ENCODE measurements at regions not wholly inside any gene's neighbourhood (a gene's known extent, or its start where the extent isn't known, plus 50 kb on each side); places are given as distances from the start of the nearest gene placed in this dataset.

DNA sequence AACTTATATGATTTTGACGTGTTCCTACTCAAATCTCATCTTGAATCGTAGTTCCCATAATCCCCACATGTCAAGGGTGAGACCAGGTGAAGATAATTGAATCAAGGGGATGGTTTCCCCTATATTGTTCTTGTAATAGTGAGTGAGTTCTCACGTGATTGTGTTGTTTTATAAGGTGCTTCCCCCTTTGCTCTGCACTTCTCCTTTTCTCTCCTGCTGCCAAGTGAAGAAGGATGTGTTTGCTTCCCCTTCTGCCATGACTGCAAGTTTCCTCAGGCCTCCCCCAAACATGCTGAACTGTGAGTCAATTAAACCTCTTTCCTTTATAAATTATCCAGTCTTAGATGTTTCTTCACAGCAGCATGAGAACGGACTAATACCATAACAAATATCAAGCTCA, 83.2 kb downstream of the MANEA start:
- DNase-seq: no peak
- Mint-ChIP-seq H3K4me1 (no peaks in the 10 kb centered on the region), H3K36me3 (no peaks in the 10 kb centered on the region), H3K27ac (no peak overlapping the region), H3K27me3 (no peaks in the 10 kb centered on the region), H3K9me3 (ENCODE audit: low read depth) (no peaks in the 10 kb centered on the region), H3K4me3 (no peak overlapping the region)
- CTCF ChIA-PET: no interaction called here
- ATAC-seq: no peak

DNA sequence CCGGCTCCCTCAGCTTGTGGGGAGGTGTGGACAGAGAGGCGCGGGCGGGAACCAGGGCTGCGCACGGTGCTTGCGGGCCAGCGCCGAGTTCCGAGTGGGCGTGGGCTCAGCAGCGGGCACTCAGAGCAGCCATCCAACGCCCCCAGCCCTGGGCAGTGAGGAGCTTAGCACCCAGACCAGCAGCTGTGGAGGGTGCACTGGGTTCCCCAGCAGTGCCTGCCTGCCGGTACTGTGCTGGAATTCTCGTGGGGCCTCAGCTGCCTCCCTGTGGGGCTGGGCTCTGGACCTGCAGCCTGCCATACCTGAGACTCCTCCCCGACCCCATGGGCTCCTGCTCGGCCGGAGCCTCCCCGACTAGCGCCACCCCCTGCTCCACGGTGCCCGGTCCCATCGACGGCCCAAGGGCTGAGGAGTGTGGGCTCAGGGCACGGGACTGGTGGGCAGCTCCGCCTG, 92.7 kb downstream of the MANEA start:
- no peak overlapping the region for H3K4me3 Mint-ChIP-seq
- CTCF ChIA-PET: no interaction called here
- ATAC-seq (no peak), DNase-seq (no peak)
- H3K9me3 Mint-ChIP-seq (ENCODE audit: low read depth): no peaks in the 10 kb centered on the region
- no peaks in the 10 kb centered on the region for H3K36me3 Mint-ChIP-seq
- peaks cover 3% of the 10 kb centered on the region for H3K27me3 Mint-ChIP-seq
- H3K27ac Mint-ChIP-seq: no peak overlapping the region
- no peaks in the 10 kb centered on the region for H3K4me1 Mint-ChIP-seq

DNA sequence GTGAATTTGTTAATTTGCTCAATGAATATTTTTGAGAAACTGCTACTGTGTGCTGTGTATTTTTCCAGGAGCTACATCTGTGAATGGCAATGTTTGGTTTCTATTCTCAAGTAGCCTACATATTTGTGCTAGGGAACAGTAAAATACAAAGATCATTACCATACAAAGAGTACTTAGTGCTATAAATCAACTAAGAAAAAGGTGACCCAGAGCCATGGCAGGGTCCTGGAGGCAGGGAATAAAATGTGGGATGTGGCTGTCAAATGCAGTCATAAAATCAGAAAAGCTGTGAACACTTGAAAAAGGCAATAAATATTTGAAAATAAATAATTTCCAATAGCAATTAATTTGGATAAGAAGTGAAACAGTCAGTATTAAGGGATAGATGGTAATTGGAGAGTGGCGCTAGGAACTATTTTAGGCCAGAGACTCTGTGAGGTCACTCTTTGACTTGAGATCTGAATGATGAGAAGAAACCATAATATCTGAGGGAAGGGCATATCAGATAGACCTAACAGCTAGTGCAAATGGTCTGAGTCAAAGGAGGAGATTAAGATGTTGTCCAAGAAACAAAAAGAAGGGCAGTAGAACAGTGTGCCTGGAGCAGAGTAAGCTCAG, 98.8 kb downstream of the MANEA start:
- CTCF ChIA-PET: no interaction called here
- Mint-ChIP-seq H3K36me3 (no peaks in the 10 kb centered on the region), H3K9me3 (ENCODE audit: low read depth) (no peaks in the 10 kb centered on the region), H3K27me3 (peaks cover 3% of the 10 kb centered on the region), H3K27ac (no peak overlapping the region), H3K4me1 (no peaks in the 10 kb centered on the region), H3K4me3 (no peak overlapping the region)
- ATAC-seq: no peak
- no peak for DNase-seq

DNA sequence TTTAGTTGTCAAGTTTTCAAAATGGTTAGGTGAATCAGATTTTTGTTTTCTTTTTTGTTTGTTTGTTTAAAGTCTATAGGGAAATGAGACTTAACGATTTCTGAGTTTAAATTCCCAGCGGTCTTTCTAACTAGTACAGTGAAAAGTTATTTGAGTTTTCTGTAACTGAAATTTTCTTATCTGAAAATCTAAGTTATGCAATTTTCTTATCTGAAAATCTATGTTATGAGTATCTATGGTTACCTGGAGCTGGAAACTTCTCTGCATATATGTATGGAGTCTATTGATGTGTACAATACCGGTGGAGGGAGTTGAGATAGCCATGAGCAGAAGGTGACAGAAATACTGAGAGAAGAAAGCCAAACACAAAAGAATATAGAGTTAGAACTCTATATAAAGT, 102.6 kb downstream of the MANEA start:
- DNase-seq: no peak

DNA sequence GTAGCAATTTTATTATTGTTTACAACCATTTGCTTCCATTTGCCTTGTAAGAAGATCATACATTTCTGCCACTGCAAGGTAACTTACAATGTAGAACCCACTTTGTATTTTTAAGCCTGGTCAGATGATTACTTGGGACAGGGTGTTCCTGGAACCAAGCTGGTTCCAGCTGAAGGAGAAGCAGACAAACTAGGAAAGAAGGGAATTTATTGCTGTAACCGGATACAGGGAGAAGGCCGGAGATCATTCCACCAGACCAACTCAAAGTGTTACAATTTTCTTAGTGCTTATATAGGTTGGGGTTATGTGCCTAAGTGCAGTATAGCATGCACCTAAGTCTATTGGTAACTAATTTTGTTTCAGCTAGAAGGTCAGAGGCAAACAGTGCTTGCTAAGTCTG, 104.4 kb downstream of the MANEA start:
- Mint-ChIP-seq H3K27ac (no peak overlapping the region), H3K4me1 (no peaks in the 10 kb centered on the region), H3K9me3 (ENCODE audit: low read depth) (no peaks in the 10 kb centered on the region), H3K27me3 (no peaks in the 10 kb centered on the region), H3K4me3 (no peak overlapping the region), H3K36me3 (no peaks in the 10 kb centered on the region)
- CTCF ChIA-PET: no interaction called here
- ATAC-seq: no peak
- DNase-seq: no peak

More for the DNA sequence above, 102.6 kb downstream of the MANEA start:
- H3K4me1 Mint-ChIP-seq: no peaks in the 10 kb centered on the region
- no peak overlapping the region for H3K4me3 Mint-ChIP-seq
- CTCF ChIA-PET: no interaction called here
- no peaks in the 10 kb centered on the region for H3K9me3 Mint-ChIP-seq (ENCODE audit: low read depth)
- no peak overlapping the region for H3K27ac Mint-ChIP-seq
- H3K27me3 Mint-ChIP-seq: no peaks in the 10 kb centered on the region
- no peak for ATAC-seq
- no peaks in the 10 kb centered on the region for H3K36me3 Mint-ChIP-seq

DNA sequence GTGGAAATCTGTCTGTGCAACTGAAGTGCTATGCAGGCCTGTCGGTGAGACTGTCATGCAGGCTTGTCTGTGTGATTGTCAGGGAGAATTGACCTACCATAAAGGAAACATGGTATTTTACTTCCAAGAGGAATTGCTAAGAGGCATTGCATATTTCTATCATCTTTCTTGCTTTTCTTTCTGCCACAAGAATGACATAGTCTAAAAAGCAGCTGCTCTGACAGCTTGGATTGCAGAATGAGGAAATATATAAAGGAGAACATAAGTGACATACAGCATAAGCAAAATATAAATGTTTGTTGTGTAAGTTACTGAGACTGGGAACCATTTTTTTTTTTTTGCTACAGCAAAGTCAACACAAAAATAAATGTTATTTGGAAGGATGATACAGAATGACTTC, 105.1 kb downstream of the MANEA start:
- Mint-ChIP-seq H3K27ac (no peak overlapping the region), H3K4me3 (no peak overlapping the region), H3K27me3 (no peaks in the 10 kb centered on the region), H3K4me1 (no peaks in the 10 kb centered on the region), H3K36me3 (no peaks in the 10 kb centered on the region), H3K9me3 (ENCODE audit: low read depth) (no peaks in the 10 kb centered on the region)
- DNase-seq (no peak), ATAC-seq (no peak)
- CTCF ChIA-PET: no interaction called here

DNA sequence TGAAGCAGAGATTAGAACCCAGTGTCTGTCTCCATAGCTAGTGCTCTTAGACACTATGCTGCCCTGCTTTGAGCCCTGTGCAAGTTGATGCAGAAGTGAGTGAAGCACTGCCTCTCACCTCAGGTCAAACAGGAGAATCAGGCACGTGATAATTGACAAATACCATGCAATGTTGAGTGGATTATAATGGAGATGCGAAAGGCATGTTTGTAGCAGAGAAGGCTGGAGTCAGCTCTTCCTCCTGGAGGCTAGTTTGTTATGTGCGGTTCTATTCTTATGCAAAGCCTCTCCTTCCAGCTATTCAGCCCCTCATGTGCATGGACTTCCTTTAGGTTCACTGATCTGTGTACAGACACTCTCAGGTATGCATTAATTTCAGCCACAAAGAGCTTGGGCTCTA, 108.5 kb downstream of the MANEA start:
- Mint-ChIP-seq H3K27me3 (no peaks in the 10 kb centered on the region), H3K27ac (no peak overlapping the region), H3K9me3 (ENCODE audit: low read depth) (no peaks in the 10 kb centered on the region), H3K4me1 (no peaks in the 10 kb centered on the region), H3K4me3 (no peak overlapping the region), H3K36me3 (no peaks in the 10 kb centered on the region)
- DNase-seq (no peak), ATAC-seq (no peak)
- CTCF ChIA-PET: no interaction called here

DNA sequence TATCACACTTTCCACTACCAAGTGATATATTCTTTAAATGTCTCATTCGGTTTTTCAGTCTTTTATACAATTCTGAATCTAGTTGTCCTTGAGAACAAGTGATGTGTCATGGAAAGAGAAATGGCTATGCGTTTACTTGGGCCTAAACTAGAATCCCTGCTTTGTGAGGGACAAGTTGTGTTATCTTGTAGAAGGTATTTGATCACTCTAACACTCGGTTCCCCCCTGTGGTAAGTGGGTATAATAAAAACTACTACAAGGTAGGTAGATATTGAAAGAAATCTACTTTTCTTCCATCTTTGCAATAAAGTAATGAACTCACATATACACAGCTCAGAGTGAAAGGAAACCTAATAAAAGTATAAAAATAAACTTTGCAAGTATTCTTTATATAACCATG, 108.9 kb downstream of the MANEA start:
- H3K4me3 Mint-ChIP-seq: no peak overlapping the region
- H3K27me3 Mint-ChIP-seq: no peaks in the 10 kb centered on the region

DNA sequence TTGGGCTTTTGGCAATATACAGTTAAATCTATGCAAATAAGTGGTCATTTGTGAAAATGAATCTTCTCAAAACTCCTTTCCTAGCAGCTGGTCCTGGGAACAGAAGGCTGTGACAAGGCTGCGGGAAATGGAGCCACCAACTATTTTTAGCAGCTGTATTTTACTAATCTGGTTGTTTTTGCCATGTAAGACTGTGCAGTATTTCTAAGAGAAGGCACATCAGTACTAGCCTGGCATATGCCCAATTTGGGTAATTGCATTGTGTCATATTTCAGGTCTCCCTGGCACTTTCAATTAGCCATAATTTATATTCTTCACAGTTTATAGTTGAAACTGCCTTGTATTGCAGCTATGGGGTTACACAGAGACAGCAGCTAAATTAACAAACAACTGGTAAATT, 109.6 kb downstream of the MANEA start:
- H3K27ac Mint-ChIP-seq: no peak overlapping the region
- CTCF ChIA-PET: no interaction called here
- H3K9me3 Mint-ChIP-seq (ENCODE audit: low read depth): no peaks in the 10 kb centered on the region
- no peaks in the 10 kb centered on the region for H3K4me1 Mint-ChIP-seq
- no peak for ATAC-seq
- H3K27me3 Mint-ChIP-seq: no peaks in the 10 kb centered on the region
- H3K4me3 Mint-ChIP-seq: no peak overlapping the region
- no peak for DNase-seq
- no peaks in the 10 kb centered on the region for H3K36me3 Mint-ChIP-seq

More for the DNA sequence above, 108.9 kb downstream of the MANEA start:
- H3K36me3 Mint-ChIP-seq: no peaks in the 10 kb centered on the region
- CTCF ChIA-PET: no interaction called here
- H3K9me3 Mint-ChIP-seq (ENCODE audit: low read depth): no peaks in the 10 kb centered on the region
- no peak overlapping the region for H3K27ac Mint-ChIP-seq
- DNase-seq (no peak), ATAC-seq (no peak)
- H3K4me1 Mint-ChIP-seq: no peaks in the 10 kb centered on the region

DNA sequence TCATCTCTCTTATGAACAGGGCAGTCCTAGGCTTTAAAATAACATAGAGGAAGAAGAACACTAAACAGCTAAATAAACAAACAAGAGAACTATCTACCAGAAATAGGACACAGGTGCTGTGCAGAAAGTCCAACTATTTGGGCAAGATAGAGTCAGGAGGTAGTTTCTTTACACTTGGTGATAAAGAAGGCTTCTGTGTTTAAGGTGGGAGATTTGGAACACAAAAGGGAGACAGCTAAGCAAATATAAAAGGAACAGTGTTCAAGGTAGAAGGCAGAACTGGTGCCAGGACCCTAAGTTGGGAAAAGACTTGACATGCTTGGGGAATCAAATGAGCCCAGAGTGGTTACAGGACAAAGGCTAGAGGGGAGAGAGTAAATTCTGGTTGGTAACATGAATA, 110.5 kb downstream of the MANEA start:
- no peaks in the 10 kb centered on the region for H3K27me3 Mint-ChIP-seq
- H3K4me1 Mint-ChIP-seq: no peaks in the 10 kb centered on the region
- no peaks in the 10 kb centered on the region for H3K9me3 Mint-ChIP-seq (ENCODE audit: low read depth)
- H3K27ac Mint-ChIP-seq: no peak overlapping the region
- H3K4me3 Mint-ChIP-seq: no peak overlapping the region
- no peak for DNase-seq
- no peak for ATAC-seq
- H3K36me3 Mint-ChIP-seq: no peaks in the 10 kb centered on the region
- CTCF ChIA-PET: no interaction called here

DNA sequence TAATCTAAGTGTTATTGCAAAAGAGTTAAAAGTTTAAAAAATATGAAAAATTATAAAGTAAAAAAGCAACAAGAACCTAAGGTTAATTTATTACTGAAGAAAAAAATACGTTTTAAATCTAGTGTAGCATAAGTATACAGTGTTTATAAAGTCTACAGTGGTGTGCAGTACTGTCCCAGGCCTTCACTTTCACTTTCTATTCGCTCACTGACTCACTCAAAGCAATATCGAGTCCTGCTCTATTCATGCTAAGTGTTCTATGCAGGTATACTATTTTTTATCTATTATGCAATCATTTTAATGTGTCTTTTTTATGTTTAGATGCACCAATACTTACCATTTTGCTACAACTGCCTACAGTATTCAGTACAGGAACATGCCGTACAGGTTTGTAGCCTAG, 113.0 kb downstream of the MANEA start:
- Mint-ChIP-seq H3K4me1 (no peaks in the 10 kb centered on the region), H3K9me3 (ENCODE audit: low read depth) (no peaks in the 10 kb centered on the region), H3K4me3 (no peak overlapping the region), H3K36me3 (no peaks in the 10 kb centered on the region), H3K27me3 (no peaks in the 10 kb centered on the region), H3K27ac (no peak overlapping the region)
- peak; percentile 60 for ATAC-seq
- no peak for DNase-seq
- CTCF ChIA-PET: no interaction called here

DNA sequence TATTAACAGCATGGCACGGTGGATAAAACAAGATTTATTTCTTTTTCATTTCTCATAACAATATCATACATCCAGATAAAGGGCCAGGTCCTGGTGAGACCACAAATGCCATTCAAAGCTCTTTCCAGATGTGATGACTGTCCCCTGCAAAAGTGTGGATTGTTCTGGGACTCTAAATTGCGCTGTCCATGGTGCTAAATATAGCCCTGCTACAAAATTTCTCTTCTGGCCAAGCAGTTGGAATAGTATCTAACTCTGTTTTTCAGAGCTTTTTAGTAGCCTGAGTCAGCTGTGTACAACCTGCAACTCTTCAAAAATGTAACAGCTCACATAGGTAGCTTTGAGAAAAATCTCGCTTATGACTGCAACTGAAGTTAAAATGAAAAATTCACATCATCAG, 115.8 kb downstream of the MANEA start:
- CTCF ChIA-PET: no interaction called here
- Mint-ChIP-seq H3K9me3 (ENCODE audit: low read depth) (no peaks in the 10 kb centered on the region), H3K4me1 (no peaks in the 10 kb centered on the region), H3K4me3 (no peak overlapping the region), H3K27me3 (no peaks in the 10 kb centered on the region), H3K27ac (no peak overlapping the region), H3K36me3 (no peaks in the 10 kb centered on the region)
- no peak for ATAC-seq
- DNase-seq: no peak

DNA sequence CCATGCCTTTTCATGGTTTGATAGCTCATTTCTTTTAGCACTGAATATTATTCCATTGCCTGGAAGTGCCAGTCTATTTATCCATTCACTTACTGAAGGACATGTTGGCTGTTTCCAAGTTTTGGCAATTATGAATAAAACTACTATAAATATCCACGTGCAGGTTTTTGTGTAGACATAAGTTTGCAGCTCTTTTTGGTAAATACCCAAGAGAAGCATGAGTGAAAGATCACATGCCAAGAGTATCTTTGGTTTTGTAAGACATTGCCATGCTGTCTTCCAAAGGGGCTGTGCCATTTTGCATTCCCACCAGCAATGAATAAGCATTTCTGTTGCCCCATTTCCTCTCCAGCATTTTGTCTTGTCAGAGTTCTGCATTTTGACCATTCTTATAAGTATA, 120.9 kb downstream of the MANEA start:
- Mint-ChIP-seq H3K27ac (no peak overlapping the region), H3K27me3 (no peaks in the 10 kb centered on the region), H3K9me3 (ENCODE audit: low read depth) (no peaks in the 10 kb centered on the region), H3K36me3 (no peaks in the 10 kb centered on the region), H3K4me1 (no peaks in the 10 kb centered on the region), H3K4me3 (no peak overlapping the region)
- CTCF ChIA-PET: no interaction called here
- no peak for DNase-seq
- ATAC-seq: no peak

DNA sequence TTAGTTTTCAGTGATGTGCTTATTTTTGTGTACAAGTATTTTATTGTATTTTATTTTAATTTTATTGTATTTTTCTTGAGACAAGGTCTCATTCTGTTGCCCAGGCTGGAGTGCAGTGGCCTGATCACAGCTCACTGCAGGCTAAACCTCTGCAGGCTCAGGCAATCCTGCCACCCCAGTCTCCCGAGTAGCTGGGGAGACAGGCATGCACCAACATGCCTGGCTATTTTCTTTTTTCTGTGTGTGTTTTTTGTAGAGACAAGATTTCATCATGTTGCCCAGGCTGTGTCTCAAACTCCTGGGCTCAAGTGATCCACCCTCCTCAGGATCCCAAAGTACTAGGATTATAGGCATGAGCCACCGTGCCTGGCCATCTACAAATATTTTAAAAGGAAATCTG, 146.3 kb downstream of the MANEA start:
- Mint-ChIP-seq H3K27ac (no peak overlapping the region), H3K36me3 (no peaks in the 10 kb centered on the region), H3K4me1 (no peaks in the 10 kb centered on the region), H3K4me3 (no peak overlapping the region), H3K9me3 (ENCODE audit: low read depth) (peaks cover 1% of the 10 kb centered on the region), H3K27me3 (no peaks in the 10 kb centered on the region)
- DNase-seq (no peak), ATAC-seq (no peak)
- CTCF ChIA-PET: no interaction called here

DNA sequence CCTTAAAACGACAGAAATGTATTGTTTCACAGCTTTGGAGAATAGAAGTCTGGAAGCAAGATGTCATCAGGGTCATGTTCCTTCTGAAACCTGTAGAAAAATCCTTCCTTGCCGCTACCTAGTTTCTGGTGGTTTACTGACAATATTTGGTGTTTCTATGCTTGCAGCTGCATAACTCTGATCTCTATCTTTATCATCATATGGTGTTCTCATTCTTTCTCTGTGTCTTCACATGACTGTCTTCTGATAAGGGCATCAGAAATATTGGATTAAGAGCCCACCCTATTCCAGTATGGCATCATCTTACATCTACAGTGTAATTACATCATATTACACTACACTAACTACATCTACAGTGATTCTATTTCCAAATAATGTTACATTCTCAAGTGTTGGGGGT, 148.0 kb downstream of the MANEA start:
- H3K4me3 Mint-ChIP-seq: no peak overlapping the region
- H3K27ac Mint-ChIP-seq: no peak overlapping the region
- no peaks in the 10 kb centered on the region for H3K4me1 Mint-ChIP-seq
- CTCF ChIA-PET: no interaction called here
- H3K9me3 Mint-ChIP-seq (ENCODE audit: low read depth): no peaks in the 10 kb centered on the region
- no peak for ATAC-seq
- no peak for DNase-seq
- no peaks in the 10 kb centered on the region for H3K27me3 Mint-ChIP-seq
- H3K36me3 Mint-ChIP-seq: no peaks in the 10 kb centered on the region
